Anterior cingulate cortex (tissue), 58 donors: ENCODE measurements at regions not wholly inside any gene's neighbourhood (a gene's known extent, or its start where the extent isn't known, plus 50 kb on each side); places are given as distances from the start of the nearest gene placed in this dataset.
"Not testable (repeated sequence)": the region's sequence is repeated elsewhere in the genome, so short reads cannot be mapped to it uniquely, and the experiment has no call there.

ENCODE experiments used
- DNase-seq, 58 donors: peaks; one replicate each; lab custom pipeline; 2025; lab: John Stamatoyannopoulos, UW

GRCh38 chr12:78269620-78270019 lies 438.9 kb downstream of the NAV3 start:
- DNase-seq, result no peak

GRCh38 chr12:78271546-78271945 lies 440.9 kb downstream of the NAV3 start:
- DNase-seq, result no peak

- no peak for DNase-seq
Measured at GRCh38 chr12:78275886-78276285, 445.2 kb downstream of the NAV3 start.

GRCh38 chr12:78278706-78279190 lies 448.1 kb downstream of the NAV3 start:
- no peak for DNase-seq

- no peak for DNase-seq
Measured at GRCh38 chr12:78279567-78279966, 448.9 kb downstream of the NAV3 start.

- not testable (repeated sequence) for DNase-seq
Measured at GRCh38 chr12:78281102-78281501, 450.4 kb downstream of the NAV3 start.

- DNase-seq, result no peak
Measured at GRCh38 chr12:78284417-78284816, 453.7 kb downstream of the NAV3 start.

GRCh38 chr12:78290606-78291345 lies 460.1 kb downstream of the NAV3 start:
- no peak for DNase-seq

- no peak for DNase-seq
Measured at GRCh38 chr12:78293059-78293686, 462.5 kb downstream of the NAV3 start.

- not testable (repeated sequence) for DNase-seq
Measured at GRCh38 chr12:78301282-78301681, 470.6 kb downstream of the NAV3 start.

- DNase-seq, result no peak
Measured at GRCh38 chr12:78305808-78306207, 475.1 kb downstream of the NAV3 start.

- DNase-seq, result no peak
Measured at GRCh38 chr12:78306236-78306635, 475.5 kb downstream of the NAV3 start.

- DNase-seq, result no peak
Measured at GRCh38 chr12:78308701-78309100, 478.0 kb downstream of the NAV3 start.

GRCh38 chr12:78315028-78315427 lies 484.3 kb downstream of the NAV3 start:
- no peak for DNase-seq

GRCh38 chr12:78316136-78316535 lies 485.4 kb downstream of the NAV3 start:
- DNase-seq, result no peak

- DNase-seq, result no peak
Measured at GRCh38 chr12:78316631-78317468, 486.2 kb downstream of the NAV3 start.

GRCh38 chr12:78321696-78322095 lies 491.0 kb downstream of the NAV3 start:
- DNase-seq, result no peak

GRCh38 chr12:78323226-78323625 lies 492.5 kb downstream of the NAV3 start:
- no peak for DNase-seq

GRCh38 chr12:78324234-78324633 lies 493.5 kb downstream of the NAV3 start:
- DNase-seq, result no peak

- no peak for DNase-seq
Measured at GRCh38 chr12:78328524-78328923, 497.8 kb downstream of the NAV3 start.

GRCh38 chr12:78330131-78330530 lies 499.4 kb downstream of the NAV3 start:
- DNase-seq, result no peak
